ENCODE measurements at regions not wholly inside any gene's neighbourhood (a gene's known extent, or its start where the extent isn't known, plus 50 kb on each side); places are given as distances from the start of the nearest gene placed in this dataset.
"Not testable (repeated sequence)": the region's sequence is repeated elsewhere in the genome, so short reads cannot be mapped to it uniquely, and the experiment has no call there.

GRCh38 chr7:359226-359765, 69.3 kb downstream of the FOXL3 start:
- intact Hi-C loops (cut with DNase I; ENCODE audit: low total_unique reads) (loop anchor here (10.0 kb wide), 1 partner anchor 56 kb away; no protein-coding TSS in a partner anchor), in situ Hi-C loops (cut with MboI; ENCODE audit: low pct_ligation_motif_present in 1 of 4, low pct_unique_long_range_greater_than_20kb in 1 of 4, low sequenced_read_pairs in 3 of 4) (no loop called here)
- Histone ChIP-seq H3K27me3 (peaks cover 20% of the 10 kb centered on the region), H3K9me3 (no peaks in the 10 kb centered on the region), H3K4me3 (no peak overlapping the region), H3K36me3 (no peaks in the 10 kb centered on the region), H3K4me1 (peaks cover 0 to 11% (median 3%) of the 10 kb centered on the region in 4 donors), H3K27ac (no peak overlapping the region)
- DNase-seq, result no peak
- TF ChIP-seq EP300 (IDR thresholded peaks at IDR 0.05; ENCODE audit: low read depth) (no peak), POLR2AphosphoS5 (IDR thresholded peaks at IDR 0.05) (no peak), POLR2A (IDR thresholded peaks at IDR 0.05) (no peak), CTCF (IDR thresholded peaks at IDR 0.05) (no peak)
- WGBS, 2 donors (ENCODE audit: low coverage in 1 of 2), result 82% methylated on average over 19 of the region's 19 CpGs; no CpG with 5 or more reads in 1 of the 2 donors

GRCh38 chr7:359766-360361, 69.9 kb downstream of the FOXL3 start:
- H3K36me3 ChIP-seq, result no peaks in the 10 kb centered on the region
- DNase-seq, result no peak
- WGBS, 2 donors (ENCODE audit: low coverage in 1 of 2), result 63 to 80% methylated on average over 1 to 25 of the region's 25 CpGs
- no peaks in the 10 kb centered on the region for H3K9me3 ChIP-seq
- peaks cover 0 to 11% (median 3%) of the 10 kb centered on the region in 4 donors for H3K4me1 ChIP-seq
- intact Hi-C loops (cut with DNase I; ENCODE audit: low total_unique reads) (loop anchor here (10.0 kb wide), 1 partner anchor 55 kb away; no protein-coding TSS in a partner anchor), in situ Hi-C loops (cut with MboI; ENCODE audit: low pct_ligation_motif_present in 1 of 4, low pct_unique_long_range_greater_than_20kb in 1 of 4, low sequenced_read_pairs in 3 of 4) (no loop called here)
- peaks cover 22% of the 10 kb centered on the region for H3K27me3 ChIP-seq
- no peak overlapping the region for H3K4me3 ChIP-seq
- no peak for TF ChIP-seq POLR2AphosphoS5 (IDR thresholded peaks at IDR 0.05)
- TF ChIP-seq EP300 (IDR thresholded peaks at IDR 0.05; ENCODE audit: low read depth), result no peak
- no peak for TF ChIP-seq CTCF (IDR thresholded peaks at IDR 0.05)
- TF ChIP-seq POLR2A (IDR thresholded peaks at IDR 0.05), result no peak
- no peak overlapping the region for H3K27ac ChIP-seq

GRCh38 chr7:360454-361100, 70.6 kb downstream of the FOXL3 start:
- in situ Hi-C loops (cut with MboI; ENCODE audit: low pct_ligation_motif_present in 1 of 4, low pct_unique_long_range_greater_than_20kb in 1 of 4, low sequenced_read_pairs in 3 of 4) (no loop called here), intact Hi-C loops (cut with DNase I; ENCODE audit: low total_unique reads) (no loop called here)
- WGBS, 2 donors (ENCODE audit: low coverage in 1 of 2), result 83 to 100% methylated on average over 1 to 39 of the region's 39 CpGs
- Histone ChIP-seq H3K36me3 (no peaks in the 10 kb centered on the region), H3K4me3 (no peak overlapping the region), H3K27me3 (peaks cover 22% of the 10 kb centered on the region), H3K27ac (no peak overlapping the region), H3K9me3 (no peaks in the 10 kb centered on the region), H3K4me1 (peaks cover 0 to 11% (median 3%) of the 10 kb centered on the region in 4 donors)
- TF ChIP-seq EP300 (IDR thresholded peaks at IDR 0.05; ENCODE audit: low read depth), result no peak
- TF ChIP-seq CTCF (IDR thresholded peaks at IDR 0.05), result no peak
- no peak for TF ChIP-seq POLR2A (IDR thresholded peaks at IDR 0.05)
- TF ChIP-seq POLR2AphosphoS5 (IDR thresholded peaks at IDR 0.05), result no peak
- DNase-seq, result no peak

GRCh38 chr7:361182-361581, 71.2 kb downstream of the FOXL3 start:
- H3K4me1 ChIP-seq, result peaks cover 0 to 14% (median 4%) of the 10 kb centered on the region in 4 donors
- H3K4me3 ChIP-seq; in situ Hi-C loops (cut with MboI; ENCODE audit: low pct_ligation_motif_present in 1 of 4, low pct_unique_long_range_greater_than_20kb in 1 of 4, low sequenced_read_pairs in 3 of 4); H3K27ac ChIP-seq; intact Hi-C loops (cut with DNase I; ENCODE audit: low total_unique reads); DNase-seq; H3K36me3 ChIP-seq; H3K9me3 ChIP-seq: not testable (repeated sequence)
- H3K27me3 ChIP-seq, result peaks cover 22% of the 10 kb centered on the region
- 75 to 78% methylated on average over 11 to 12 of the region's 20 CpGs for WGBS, 2 donors (ENCODE audit: low coverage in 1 of 2)

Measured in transverse colon (tissue), 4 donors.